Lung (tissue), 11 donors: ENCODE measurements at regions not wholly inside any gene's neighbourhood (a gene's known extent, or its start where the extent isn't known, plus 50 kb on each side); places are given as distances from the start of the nearest gene placed in this dataset.
A peak's percentile ranks its signal among the peaks of the same experiment; 100 is the strongest.

Experiments used
- ATAC-seq: fragments of 200-7000 bp; cut with Tn5 transposase; one replicate; pipeline ENCODE4 v1.9.1; 2020; ENCODE audit warnings: moderate number of reproducible peaks; ENCODE audit not compliant: insufficient read depth, low FRiP score
- DNase-seq, 3 donors: peaks; one replicate each; pipeline ENCODE4 v3.0.0-alpha.2; 2013 to 2017
- H3K27ac ChIP-seq, 2 donors: one replicate each; pipeline ENCODE4 v1.5.1; 2013; ENCODE audit warnings: mild to moderate bottlenecking in 2 of 2, moderate library complexity in 2 of 2, control low read depth in 1 of 2, inconsistent platforms in 1 of 2, low read depth in 1 of 2, low read length in 1 of 2
- H3K27me3 ChIP-seq, 3 donors: one replicate each; pipeline ENCODE4 v1.5.1; 2013; ENCODE audit warnings: low read length in 2 of 3; ENCODE audit not compliant: control insufficient read depth in 3 of 3, insufficient read depth in 3 of 3
- H3K36me3 ChIP-seq, 4 donors: one replicate each; pipeline ENCODE4 v1.5.1; 2013; ENCODE audit warnings: low read length in 4 of 4, mild to moderate bottlenecking in 1 of 4, moderate library complexity in 1 of 4; ENCODE audit not compliant: control insufficient read depth in 4 of 4, insufficient read depth in 4 of 4
- H3K4me1 ChIP-seq, 5 donors: one replicate each; pipeline ENCODE4 v1.5.1; 2013; ENCODE audit warnings: low read length in 5 of 5, mild to moderate bottlenecking in 2 of 5, moderate library complexity in 1 of 5; ENCODE audit not compliant: control insufficient read depth in 5 of 5, insufficient read depth in 5 of 5
- H3K4me3 ChIP-seq: one replicate; pipeline ENCODE4 v1.5.1; 2013; ENCODE audit warnings: mild to moderate bottlenecking, control low read depth, moderate library complexity
- H3K9ac ChIP-seq, 2 donors: one replicate each; pipeline ENCODE4 v1.5.1; 2013; ENCODE audit warnings: low read length in 2 of 2, control low read depth in 1 of 2; ENCODE audit not compliant: insufficient read depth in 1 of 2
- H3K9me3 ChIP-seq, 4 donors: one replicate each; pipeline ENCODE4 v1.5.1; 2013; ENCODE audit warnings: low read length in 3 of 4, mild to moderate bottlenecking in 1 of 4, moderate library complexity in 1 of 4; ENCODE audit not compliant: control insufficient read depth in 4 of 4, insufficient read depth in 3 of 4
- whole genome bisulfite sequencing, 2 donors: extraction: QIAGEN DNeasy Blood & Tissue Kit; methylation state at CpG; one replicate each; pipeline ENCODE4 v1.1.7; 2013; 5-methylcytosine and 5-hydroxymethylcytosine counted together
- TF ChIP-seq, protein P1 (sequence below): IDR thresholded peaks from 2 replicates; pipeline ENCODE4 v1.5.1; 2012; ENCODE audit warnings: mild to moderate bottlenecking; ENCODE audit errors: control extremely low read depth, extremely low read depth
- donor health status: control.
- donor health status: control.
- donor health status: Bipolar disorder and iron deficiency.
- donor health status: healthy.
- donor health status: DM: yes; HTN: yes; CAD: no.

DNA sequence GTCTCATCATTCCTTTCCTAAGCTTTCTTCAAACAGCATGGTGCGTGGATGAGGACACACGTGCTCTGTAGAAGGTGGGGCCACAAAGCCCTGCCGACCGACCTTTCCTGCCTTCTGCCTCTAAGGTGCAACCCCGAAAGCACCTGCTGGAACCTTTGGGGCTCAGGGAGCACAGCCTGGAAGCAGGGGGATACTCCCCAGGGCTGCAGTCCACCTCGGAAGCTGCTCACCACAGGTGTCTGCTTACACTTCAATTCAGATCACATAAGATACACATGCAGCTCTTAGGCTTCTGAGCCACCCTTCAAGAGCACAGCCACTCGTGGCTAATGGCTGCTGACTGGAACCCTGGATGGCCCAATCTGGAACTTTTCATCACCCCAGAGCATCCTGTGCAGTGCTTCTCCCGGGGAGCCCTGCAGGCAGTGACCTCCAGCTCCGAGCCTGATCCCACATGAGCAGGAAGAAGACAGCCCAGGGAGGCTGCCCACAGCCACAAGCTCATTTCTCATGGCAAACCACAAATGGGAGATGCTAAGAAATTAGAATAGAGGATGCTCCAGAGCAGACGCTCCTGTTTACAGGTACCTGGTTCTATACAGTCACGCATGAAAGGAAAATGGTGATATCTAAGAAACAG lies 162.3 kb upstream of the FOXF1 start:
- TF ChIP-seq, protein P1, sequence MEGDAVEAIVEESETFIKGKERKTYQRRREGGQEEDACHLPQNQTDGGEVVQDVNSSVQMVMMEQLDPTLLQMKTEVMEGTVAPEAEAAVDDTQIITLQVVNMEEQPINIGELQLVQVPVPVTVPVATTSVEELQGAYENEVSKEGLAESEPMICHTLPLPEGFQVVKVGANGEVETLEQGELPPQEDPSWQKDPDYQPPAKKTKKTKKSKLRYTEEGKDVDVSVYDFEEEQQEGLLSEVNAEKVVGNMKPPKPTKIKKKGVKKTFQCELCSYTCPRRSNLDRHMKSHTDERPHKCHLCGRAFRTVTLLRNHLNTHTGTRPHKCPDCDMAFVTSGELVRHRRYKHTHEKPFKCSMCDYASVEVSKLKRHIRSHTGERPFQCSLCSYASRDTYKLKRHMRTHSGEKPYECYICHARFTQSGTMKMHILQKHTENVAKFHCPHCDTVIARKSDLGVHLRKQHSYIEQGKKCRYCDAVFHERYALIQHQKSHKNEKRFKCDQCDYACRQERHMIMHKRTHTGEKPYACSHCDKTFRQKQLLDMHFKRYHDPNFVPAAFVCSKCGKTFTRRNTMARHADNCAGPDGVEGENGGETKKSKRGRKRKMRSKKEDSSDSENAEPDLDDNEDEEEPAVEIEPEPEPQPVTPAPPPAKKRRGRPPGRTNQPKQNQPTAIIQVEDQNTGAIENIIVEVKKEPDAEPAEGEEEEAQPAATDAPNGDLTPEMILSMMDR, result no peak
- Histone ChIP-seq H3K4me1 (peaks cover 0 to 36% (median 6%) of the 10 kb centered on the region in 5 donors), H3K9ac (no peak overlapping the region), H3K9me3 (no peaks in the 10 kb centered on the region), H3K27ac (no peak overlapping the region), H3K27me3 (peaks cover 0 to 13% (median 4%) of the 10 kb centered on the region in 3 donors), H3K4me3 (no peak overlapping the region), H3K36me3 (no peaks in the 10 kb centered on the region)
- ATAC-seq, result no peak
- no peak for DNase-seq
- whole genome bisulfite sequencing, 2 donors, result 73 to 75% methylated on average over 11 of the region's 11 CpGs

DNA sequence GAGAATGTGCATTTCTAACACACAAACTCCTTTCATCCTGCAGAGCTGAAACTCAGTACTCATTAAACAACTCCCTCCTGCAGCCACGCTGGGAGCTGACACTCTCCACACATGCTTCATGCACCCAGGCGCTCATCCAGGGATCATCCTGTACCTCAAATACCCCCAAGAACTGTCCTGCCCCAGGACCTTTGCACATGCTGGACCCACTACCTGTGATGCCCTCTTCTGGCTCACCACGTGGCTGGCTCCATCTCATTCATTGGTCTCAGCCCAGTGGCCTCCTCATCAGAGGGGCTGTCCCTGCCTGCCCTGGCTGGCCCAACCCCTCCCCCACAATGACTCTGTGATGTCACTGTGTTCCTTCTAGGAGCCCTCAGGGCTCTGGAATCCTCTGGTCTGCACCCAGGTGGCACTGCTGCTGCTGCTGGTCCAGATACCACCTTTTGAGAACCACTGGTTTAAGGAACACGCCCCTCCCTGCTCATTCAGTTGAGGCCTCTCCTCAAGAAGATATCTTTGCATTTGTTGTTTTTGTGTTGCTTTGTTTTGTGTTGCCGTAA lies 160.9 kb upstream of the FOXF1 start:
- H3K36me3 ChIP-seq, result no peaks in the 10 kb centered on the region
- DNase-seq (no peak), ATAC-seq (no peak)
- peaks cover 0 to 13% (median 4%) of the 10 kb centered on the region in 3 donors for H3K27me3 ChIP-seq
- no peaks in the 10 kb centered on the region for H3K9me3 ChIP-seq
- no peak overlapping the region for H3K27ac ChIP-seq
- H3K4me3 ChIP-seq, result no peak overlapping the region
- TF ChIP-seq, protein P1, result no peak
- 83% methylated on average over 5 of the region's 5 CpGs for WGBS, 2 donors
- no peak overlapping the region for H3K9ac ChIP-seq
- H3K4me1 ChIP-seq, result peaks cover 0 to 24% (median 4%) of the 10 kb centered on the region in 5 donors

DNA sequence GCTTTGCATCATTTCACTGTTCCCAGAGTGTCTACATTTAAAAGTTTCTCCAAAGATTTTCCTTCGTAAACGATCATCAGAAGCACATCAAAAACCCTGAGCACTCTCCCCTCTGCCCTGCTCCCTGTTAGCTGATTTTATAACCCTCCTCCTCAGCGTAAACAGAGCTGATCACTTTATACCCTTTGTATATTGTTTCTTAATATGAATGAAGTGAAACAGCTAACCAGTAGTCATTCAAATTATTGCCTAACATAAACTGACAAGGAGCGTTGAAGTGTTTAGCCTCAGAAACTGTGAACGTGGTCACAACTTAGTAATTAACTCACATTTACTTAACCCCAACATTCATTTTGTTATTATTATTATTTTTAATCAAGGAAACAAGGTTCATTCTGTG lies 160.0 kb upstream of the FOXF1 start:
- Histone ChIP-seq H3K36me3 (no peaks in the 10 kb centered on the region), H3K27ac (no peak overlapping the region), H3K9me3 (peaks cover 0 to 4% (median 0%) of the 10 kb centered on the region in 4 donors), H3K9ac (no peak overlapping the region), H3K27me3 (peaks cover 0 to 10% (median 4%) of the 10 kb centered on the region in 3 donors), H3K4me3 (no peak overlapping the region), H3K4me1 (peaks cover 0 to 23% (median 4%) of the 10 kb centered on the region in 5 donors)
- 52 to 59% methylated on average over 5 of the region's 5 CpGs for WGBS, 2 donors
- TF ChIP-seq, protein P1, result no peak
- ATAC-seq (no peak), DNase-seq (peak in 2 of 3 donors; percentile 42 to 59)
